Head of caudate nucleus (tissue), 42 donors: ENCODE measurements at regions not wholly inside any gene's neighbourhood (a gene's known extent, or its start where the extent isn't known, plus 50 kb on each side); places are given as distances from the start of the nearest gene placed in this dataset.
"Not testable (repeated sequence)": the region's sequence is repeated elsewhere in the genome, so short reads cannot be mapped to it uniquely, and the experiment has no call there.

Experiments
- DNase-seq, 42 donors: peaks; one replicate each; pipeline versions ENCODE4 v3.0.0 to v3.0.0-alpha.2; 2020 to 2021; ENCODE audit warnings: mixed read lengths in 7 of 42
- intact Hi-C: fragments of 100-400 bp; cut with DNase I; formaldehyde crosslinking; loops from one replicate; pipeline ENCODE4 v1.15.0; 2022

- DNase-seq: peak in 3 of 42 donors; percentile 22 to 47 (median 35)
- intact Hi-C loops: loop anchor here (5.0 kb wide), 1 partner anchor 414 kb away; no protein-coding TSS in a partner anchor
These were observed 579.4 kb upstream of the TBL1XR1 start for GRCh38 chr3:177776661-177777101.

- peak in 40 of 42 donors; percentile 13 to 86 (median 59) for DNase-seq
- intact Hi-C loops: loop anchor here (5.0 kb wide), 1 partner anchor 415 kb away; no protein-coding TSS in a partner anchor
These were observed 580.4 kb upstream of the TBL1XR1 start for GRCh38 chr3:177777699-177778098.

- no peak for DNase-seq
- intact Hi-C loops: loop anchor here (5.0 kb wide), 1 partner anchor 416 kb away; no protein-coding TSS in a partner anchor
These were observed 581.4 kb upstream of the TBL1XR1 start for GRCh38 chr3:177778633-177779032.

- intact Hi-C loops: no loop called here
- DNase-seq: peak in 24 of 42 donors; percentile 5 to 76 (median 46)
These were observed 584.4 kb upstream of the TBL1XR1 start for GRCh38 chr3:177781686-177782161.

- intact Hi-C loops: no loop called here
- no peak for DNase-seq
These were observed 586.1 kb upstream of the TBL1XR1 start for GRCh38 chr3:177783338-177783737.

GRCh38 chr3:177783767-177784166, 586.5 kb upstream of the TBL1XR1 start:
- intact Hi-C loops: no loop called here
- no peak for DNase-seq

GRCh38 chr3:177787279-177788041, 590.2 kb upstream of the TBL1XR1 start:
- DNase-seq: no peak
- intact Hi-C loops: no loop called here

GRCh38 chr3:177789500-177789899, 592.2 kb upstream of the TBL1XR1 start:
- DNase-seq: no peak
- intact Hi-C loops: no loop called here

- DNase-seq: no peak
- intact Hi-C loops: no loop called here
These were observed 595.2 kb upstream of the TBL1XR1 start for GRCh38 chr3:177792311-177793030.

GRCh38 chr3:177793451-177793850, 596.2 kb upstream of the TBL1XR1 start:
- intact Hi-C loops: no loop called here
- DNase-seq: no peak

GRCh38 chr3:177795216-177795615, 597.9 kb upstream of the TBL1XR1 start:
- DNase-seq: no peak
- intact Hi-C loops: no loop called here

- no peak for DNase-seq
- intact Hi-C loops: no loop called here
These were observed 598.6 kb upstream of the TBL1XR1 start for GRCh38 chr3:177795859-177796258.

GRCh38 chr3:177800147-177800546, 602.9 kb upstream of the TBL1XR1 start:
- intact Hi-C loops, DNase-seq: not testable (repeated sequence)

- intact Hi-C loops: no loop called here
- DNase-seq: no peak
These were observed 603.3 kb upstream of the TBL1XR1 start for GRCh38 chr3:177800561-177800960.

- peak in 6 of 42 donors; percentile 15 to 45 (median 29) for DNase-seq
- intact Hi-C loops: no loop called here
These were observed 605.0 kb upstream of the TBL1XR1 start for GRCh38 chr3:177802151-177802900.

- no peak for DNase-seq
- intact Hi-C loops: no loop called here
These were observed 606.2 kb upstream of the TBL1XR1 start for GRCh38 chr3:177803500-177803899.

GRCh38 chr3:177804032-177804431, 606.8 kb upstream of the TBL1XR1 start:
- intact Hi-C loops: no loop called here
- DNase-seq: no peak

GRCh38 chr3:177804646-177805045, 607.4 kb upstream of the TBL1XR1 start:
- intact Hi-C loops: no loop called here
- no peak for DNase-seq

- intact Hi-C loops: no loop called here
- DNase-seq: peak in 6 of 42 donors; percentile 15 to 57 (median 38)
These were observed 610.0 kb upstream of the TBL1XR1 start for GRCh38 chr3:177807150-177807875.
